ENCODE measurements at regions not wholly inside any gene's neighbourhood (a gene's known extent, or its start where the extent isn't known, plus 50 kb on each side); places are given as distances from the start of the nearest gene placed in this dataset.

GRCh38 chr12:61974461-61974860 lies 285.7 kb upstream of the USP15 start:
- H3K4me3 Mint-ChIP-seq: no peak overlapping the region
- no peaks in the 10 kb centered on the region for H3K36me3 Mint-ChIP-seq
- H3K27ac Mint-ChIP-seq: no peak overlapping the region
- no peaks in the 10 kb centered on the region for H3K4me1 Mint-ChIP-seq
- TF ChIP-seq CTCF (IDR thresholded peaks at IDR 0.05; ENCODE audit: unreplicated experiment): no peak
- no peaks in the 10 kb centered on the region for H3K27me3 Mint-ChIP-seq (ENCODE audit: low read depth)
- DNase-seq (ENCODE audit: low spot score in 2 of 2, unreplicated experiment in 2 of 2): no peak
- peaks cover 5% of the 10 kb centered on the region for H3K9me3 Mint-ChIP-seq

DNA sequence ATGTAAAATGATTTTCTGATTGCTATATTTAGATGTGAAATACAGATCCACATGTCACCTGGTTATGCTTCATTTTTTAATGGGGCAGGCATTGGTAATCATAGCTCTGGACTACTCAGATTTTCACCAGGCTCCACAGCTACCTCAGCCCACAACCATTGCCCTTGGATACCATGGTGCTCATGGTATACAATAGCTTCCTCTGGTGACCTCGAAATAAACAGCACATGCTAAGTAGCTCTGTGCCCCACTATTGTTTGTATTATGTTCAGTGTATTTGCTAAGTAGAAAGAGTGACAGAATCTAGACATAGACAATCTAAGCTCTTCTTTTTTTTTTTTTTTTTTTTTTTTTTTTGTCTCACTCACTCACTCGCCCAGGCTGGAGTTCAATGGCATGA lies 274.4 kb upstream of the USP15 start:
- peaks cover 6% of the 10 kb centered on the region for H3K4me1 Mint-ChIP-seq
- H3K27me3 Mint-ChIP-seq (ENCODE audit: low read depth): peaks cover 1% of the 10 kb centered on the region
- H3K36me3 Mint-ChIP-seq: no peaks in the 10 kb centered on the region
- H3K4me3 Mint-ChIP-seq: no peak overlapping the region
- no peak for TF ChIP-seq CTCF (IDR thresholded peaks at IDR 0.05; ENCODE audit: unreplicated experiment)
- H3K27ac Mint-ChIP-seq: no peak overlapping the region
- H3K9me3 Mint-ChIP-seq: peaks cover under 1% of the 10 kb centered on the region
- no peak for DNase-seq (ENCODE audit: low spot score in 2 of 2, unreplicated experiment in 2 of 2)

DNA sequence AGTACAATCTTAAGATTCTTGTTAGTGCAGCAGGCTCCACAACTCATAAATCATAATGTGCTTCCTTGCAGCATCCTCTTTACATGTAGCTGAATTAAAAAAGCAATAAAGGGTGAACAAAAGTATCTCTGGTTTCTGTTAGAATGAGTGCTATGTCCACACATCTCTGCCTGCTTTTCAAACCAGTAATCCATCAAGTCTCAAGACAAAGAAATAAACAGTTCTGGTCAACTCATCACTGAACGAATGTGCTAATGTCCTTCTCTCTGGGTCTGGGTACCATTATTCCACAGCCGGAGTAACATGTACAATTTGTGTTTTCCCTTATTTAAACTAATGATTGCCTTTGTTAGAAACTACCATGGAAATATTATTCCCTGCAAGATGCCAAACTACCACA lies 273.0 kb upstream of the USP15 start:
- TF ChIP-seq CTCF (IDR thresholded peaks at IDR 0.05; ENCODE audit: unreplicated experiment): no peak
- H3K9me3 Mint-ChIP-seq: no peaks in the 10 kb centered on the region
- no peak for DNase-seq (ENCODE audit: low spot score in 2 of 2, unreplicated experiment in 2 of 2)
- no peak overlapping the region for H3K27ac Mint-ChIP-seq
- peaks cover 1% of the 10 kb centered on the region for H3K27me3 Mint-ChIP-seq (ENCODE audit: low read depth)
- no peak overlapping the region for H3K4me3 Mint-ChIP-seq
- peaks cover 6% of the 10 kb centered on the region for H3K4me1 Mint-ChIP-seq
- H3K36me3 Mint-ChIP-seq: no peaks in the 10 kb centered on the region

DNA sequence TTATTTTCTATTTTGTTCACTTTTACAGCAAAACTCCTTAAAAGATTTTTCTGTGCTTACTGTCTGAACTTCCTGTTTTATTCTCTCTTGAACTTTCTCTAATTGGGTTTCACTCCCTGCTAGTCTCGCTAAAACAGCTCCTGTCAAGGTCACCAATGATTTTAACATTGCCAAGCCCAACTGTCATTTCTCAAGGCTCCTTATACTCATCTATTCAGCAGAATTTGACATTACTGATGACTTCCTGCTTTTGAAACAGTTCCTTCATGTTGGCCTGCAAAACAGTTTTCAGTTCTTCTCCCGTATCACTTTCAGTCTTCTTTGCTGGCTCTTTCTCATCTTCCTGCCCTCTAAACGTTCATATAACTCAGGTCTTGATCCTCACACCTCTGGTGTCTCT lies 268.5 kb upstream of the USP15 start:
- Mint-ChIP-seq H3K9me3 (no peaks in the 10 kb centered on the region), H3K4me3 (no peak overlapping the region), H3K27me3 (ENCODE audit: low read depth) (peaks cover 3% of the 10 kb centered on the region), H3K27ac (no peak overlapping the region), H3K4me1 (no peaks in the 10 kb centered on the region), H3K36me3 (no peaks in the 10 kb centered on the region)
- no peak for DNase-seq (ENCODE audit: low spot score in 2 of 2, unreplicated experiment in 2 of 2)
- no peak for TF ChIP-seq CTCF (IDR thresholded peaks at IDR 0.05; ENCODE audit: unreplicated experiment)

DNA sequence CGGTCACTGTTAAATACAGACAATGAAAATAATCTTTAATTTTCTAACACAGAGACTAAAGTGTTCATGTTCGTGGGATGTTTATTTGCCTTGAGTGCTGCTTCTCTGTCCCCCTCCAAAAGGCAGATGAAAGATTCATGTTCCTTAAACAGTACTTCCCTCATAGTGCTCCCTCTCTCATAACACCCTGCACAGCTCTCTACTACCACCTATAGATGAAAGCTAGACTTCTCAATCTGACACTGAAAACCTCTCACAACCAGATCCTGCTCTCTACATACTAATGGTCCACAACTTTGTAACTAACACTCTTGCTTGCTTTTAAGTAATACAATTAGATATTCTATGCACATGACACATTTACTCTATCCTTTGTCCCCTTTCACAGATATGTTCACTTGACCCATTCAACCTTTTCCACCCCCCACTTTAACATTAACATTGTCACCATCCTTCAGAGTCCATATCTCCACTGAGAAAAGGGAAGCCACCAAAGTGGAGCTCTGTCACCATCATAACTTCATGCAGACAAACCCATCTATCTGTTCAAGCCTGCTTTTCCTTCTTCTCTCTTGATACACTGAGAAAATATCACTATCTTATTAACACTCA lies 266.4 kb upstream of the USP15 start:
- peaks cover 9% of the 10 kb centered on the region for H3K27me3 Mint-ChIP-seq (ENCODE audit: low read depth)

More for the DNA sequence above, 266.4 kb upstream of the USP15 start:
- no peaks in the 10 kb centered on the region for H3K36me3 Mint-ChIP-seq
- no peak for DNase-seq (ENCODE audit: low spot score in 2 of 2, unreplicated experiment in 2 of 2)
- H3K9me3 Mint-ChIP-seq: no peaks in the 10 kb centered on the region
- TF ChIP-seq CTCF (IDR thresholded peaks at IDR 0.05; ENCODE audit: unreplicated experiment): no peak
- no peaks in the 10 kb centered on the region for H3K4me1 Mint-ChIP-seq
- H3K4me3 Mint-ChIP-seq: no peak overlapping the region
- H3K27ac Mint-ChIP-seq: no peak overlapping the region
